Ramos (cell line): ENCODE measurements at regions not wholly inside any gene's neighbourhood (a gene's known extent, or its start where the extent isn't known, plus 50 kb on each side); places are given as distances from the start of the nearest gene placed in this dataset.
"Not testable (repeated sequence)": the region's sequence is repeated elsewhere in the genome, so short reads cannot be mapped to it uniquely, and the experiment has no call there.

Source experiments
- in situ Hi-C: fragments of 300-500 bp; cut with MboI; formaldehyde crosslinking; loops from one replicate; pipeline ENCODE4 v1.14.3; 2022; ENCODE audit warnings: low sequenced_read_pairs; ENCODE audit not compliant: unreplicated experiment

GRCh38 chr2:175441181-175441761 lies 259.8 kb upstream of the ATP5MC3 start:
- in situ Hi-C loops = no loop called here

GRCh38 chr2:175439416-175439815 lies 257.9 kb upstream of the ATP5MC3 start:
- in situ Hi-C loops = no loop called here

GRCh38 chr2:175437167-175437566 lies 255.7 kb upstream of the ATP5MC3 start:
- in situ Hi-C loops = no loop called here

GRCh38 chr2:175436076-175436475 lies 254.6 kb upstream of the ATP5MC3 start:
- in situ Hi-C loops = no loop called here

GRCh38 chr2:175435012-175435411 lies 253.5 kb upstream of the ATP5MC3 start:
- in situ Hi-C loops = no loop called here

- in situ Hi-C loops = no loop called here
Measured at GRCh38 chr2:175432793-175433192, 251.3 kb upstream of the ATP5MC3 start.

GRCh38 chr2:175432021-175432420 lies 250.5 kb upstream of the ATP5MC3 start:
- in situ Hi-C loops = no loop called here

- in situ Hi-C loops = no loop called here
Measured at GRCh38 chr2:175431101-175431946, 249.8 kb upstream of the ATP5MC3 start.

- in situ Hi-C loops = no loop called here
Measured at GRCh38 chr2:175430236-175430635, 248.7 kb upstream of the ATP5MC3 start.

GRCh38 chr2:175418224-175418835 lies 236.8 kb upstream of the ATP5MC3 start:
- in situ Hi-C loops = no loop called here

- in situ Hi-C loops = no loop called here
Measured at GRCh38 chr2:175414882-175415487, 233.5 kb upstream of the ATP5MC3 start.

GRCh38 chr2:175414191-175414881 lies 232.8 kb upstream of the ATP5MC3 start:
- in situ Hi-C loops = no loop called here

GRCh38 chr2:175410941-175411340 lies 229.4 kb upstream of the ATP5MC3 start:
- in situ Hi-C loops = not testable (repeated sequence)

- in situ Hi-C loops = no loop called here
Measured at GRCh38 chr2:175404839-175405238, 223.3 kb upstream of the ATP5MC3 start.

- in situ Hi-C loops = no loop called here
Measured at GRCh38 chr2:175403599-175404221, 222.2 kb upstream of the ATP5MC3 start.

GRCh38 chr2:175402571-175402970 lies 221.1 kb upstream of the ATP5MC3 start:
- in situ Hi-C loops = no loop called here

GRCh38 chr2:175401956-175402469 lies 220.5 kb upstream of the ATP5MC3 start:
- in situ Hi-C loops = no loop called here

- in situ Hi-C loops = no loop called here
Measured at GRCh38 chr2:175400975-175401374, 219.5 kb upstream of the ATP5MC3 start.

GRCh38 chr2:175399326-175399725 lies 217.8 kb upstream of the ATP5MC3 start:
- in situ Hi-C loops = no loop called here

- in situ Hi-C loops = no loop called here
Measured at GRCh38 chr2:175398848-175399247, 217.3 kb upstream of the ATP5MC3 start.
